WTC11 (cell line): ENCODE measurements at regions not wholly inside any gene's neighbourhood (a gene's known extent, or its start where the extent isn't known, plus 50 kb on each side); places are given as distances from the start of the nearest gene placed in this dataset.

Experiments used
- ATAC-seq: fragments of 200-7000 bp; cut with Tn5 transposase; 2 replicates; pipeline ENCODE4 v1.10.0; 2021; ENCODE audit warnings: mild to moderate bottlenecking, moderate library complexity
- CTCF ChIA-PET: fragments of 300-600 bp; sonication (Branson Sonifier 250); formaldehyde crosslinking; loops from one replicate; lab custom pipeline; 2021; ENCODE audit warnings: antibody characterized with exemption; lab: Charles Lee
- POLR2A ChIA-PET: fragments of 350-600 bp; sonication (Branson Sonifier 250); formaldehyde crosslinking; loops from one replicate; lab custom pipeline; 2021; ENCODE audit warnings: antibody characterized with exemption; lab: Charles Lee
- DNase-seq: peaks from one replicate; pipeline ENCODE4 v3.0.0; 2021; ENCODE audit warnings: low spot score
- H3K27ac Mint-ChIP-seq: 2 replicates; pipeline ENCODE4 v1.8.0; 2021; ENCODE audit warnings: mixed read lengths
- H3K27me3 Mint-ChIP-seq: 2 replicates; pipeline ENCODE4 v1.8.0; 2021; ENCODE audit warnings: low read depth, mild to moderate bottlenecking, moderate library complexity, mixed read lengths
- H3K36me3 Mint-ChIP-seq: 2 replicates; pipeline ENCODE4 v1.8.0; 2021; ENCODE audit warnings: mixed read lengths
- H3K4me1 Mint-ChIP-seq: 2 replicates; pipeline ENCODE4 v1.8.0; 2022; ENCODE audit warnings: mixed read lengths
- H3K4me3 Mint-ChIP-seq: 2 replicates; pipeline ENCODE4 v1.8.0; 2021; ENCODE audit warnings: mild to moderate bottlenecking, moderate library complexity, mixed read lengths
- H3K9me3 Mint-ChIP-seq: 2 replicates; pipeline ENCODE4 v1.8.0; 2021; ENCODE audit warnings: mixed read lengths
- AR ChIP-seq: fragments of 250-450 bp; sonication (Bioruptor Pico); IDR thresholded peaks from 2 replicates; pipeline ENCODE4 v1.9.0; 2021; ENCODE audit warnings: mild to moderate bottlenecking
- ATF6 ChIP-seq: sonication (generic); formaldehyde crosslinking; IDR thresholded peaks from 2 replicates; pipeline ENCODE4 v1.8.1; 2023; ENCODE audit warnings: mild to moderate bottlenecking, missing genetic modification reagents
- CTCF ChIP-seq: fragments of 200-600 bp; IDR thresholded peaks from 2 replicates; pipeline ENCODE4 v1.8.0; 2022; ENCODE audit warnings: antibody characterized with exemption
- FOXP1 ChIP-seq: sonication (generic); formaldehyde crosslinking; IDR thresholded peaks from 2 replicates; pipeline ENCODE4 v1.8.0; 2022; ENCODE audit warnings: missing genetic modification reagents, mild to moderate bottlenecking, moderate library complexity, borderline replicate concordance
- IRF2 ChIP-seq: sonication (generic); formaldehyde crosslinking; IDR thresholded peaks from 2 replicates; pipeline ENCODE4 v1.8.0; 2022; ENCODE audit warnings: low read depth, missing genetic modification reagents, borderline replicate concordance
- OVOL2 ChIP-seq: fragments of 250-450 bp; sonication (Bioruptor Pico); IDR thresholded peaks from 2 replicates; pipeline ENCODE4 v1.9.0; 2021; ENCODE audit warnings: mild to moderate bottlenecking, borderline replicate concordance
- PRRX2 ChIP-seq: fragments of 250-450 bp; sonication (Bioruptor Pico); IDR thresholded peaks from 2 replicates; pipeline ENCODE4 v1.8.0; 2021; ENCODE audit warnings: mild to moderate bottlenecking
- RORB ChIP-seq: fragments of 250-450 bp; sonication (Bioruptor Pico); IDR thresholded peaks from 2 replicates; pipeline ENCODE4 v1.9.0; 2021; ENCODE audit warnings: mild to moderate bottlenecking
- TEAD4 ChIP-seq: sonication (generic); formaldehyde crosslinking; IDR thresholded peaks from 2 replicates; pipeline ENCODE4 v1.8.0; 2022; ENCODE audit warnings: mild to moderate bottlenecking, missing genetic modification reagents
- USF2 ChIP-seq: sonication (generic); formaldehyde crosslinking; IDR thresholded peaks from 2 replicates; pipeline ENCODE4 v1.8.1; 2023; ENCODE audit warnings: mild to moderate bottlenecking, missing genetic modification reagents, moderate library complexity
- ZBTB21 ChIP-seq: sonication (generic); formaldehyde crosslinking; IDR thresholded peaks from 2 replicates; pipeline ENCODE4 v1.8.1; 2023; ENCODE audit warnings: mild to moderate bottlenecking, missing genetic modification reagents, borderline replicate concordance
- ZNF281 ChIP-seq: sonication (generic); formaldehyde crosslinking; IDR thresholded peaks from 2 replicates; pipeline ENCODE4 v1.8.0; 2023; ENCODE audit warnings: mild to moderate bottlenecking, missing genetic modification reagents

GRCh38 chr7:68760556-68760955 lies 837.7 kb upstream of the AUTS2 start (continued):
- TF ChIP-seq ZNF281 (CRISPR knock-in tag) (no peak), ATF6 (CRISPR knock-in tag) (no peak), OVOL2 (CRISPR knock-in tag) (no peak)

GRCh38 chr7:68767462-68767861 lies 830.8 kb upstream of the AUTS2 start:
- CTCF ChIA-PET = no interaction called here
- Mint-ChIP-seq H3K27ac (no peak overlapping the region), H3K36me3 (peaks cover 16% of the 10 kb centered on the region), H3K9me3 (peaks cover 25% of the 10 kb centered on the region), H3K4me3 (no peak overlapping the region), H3K27me3 (no peaks in the 10 kb centered on the region; the same call in 1 of the 2 replicates), H3K4me1 (no peaks in the 10 kb centered on the region)
- no peak for ATAC-seq
- POLR2A ChIA-PET = no interaction called here
- no peak for DNase-seq
- no peak for TF ChIP-seq CTCF
- TF ChIP-seq USF2 (CRISPR knock-in tag) = no peak

GRCh38 chr7:68770649-68771048 lies 827.6 kb upstream of the AUTS2 start:
- Mint-ChIP-seq H3K4me3 (no peak overlapping the region), H3K27me3 (no peaks in the 10 kb centered on the region), H3K27ac (peak overlapping the region; percentile 16; the same call in 1 of the 2 replicates), H3K4me1 (no peaks in the 10 kb centered on the region), H3K36me3 (no peaks in the 10 kb centered on the region), H3K9me3 (peaks cover 7% of the 10 kb centered on the region)
- CTCF ChIA-PET = no interaction called here
- DNase-seq (no peak), ATAC-seq (no peak)
- POLR2A ChIA-PET = no interaction called here
- no peak for TF ChIP-seq AR (CRISPR knock-in tag)
- no peak for TF ChIP-seq CTCF
- TF ChIP-seq FOXP1 (CRISPR knock-in tag) = no peak
- TF ChIP-seq ZBTB21 = no peak
- TF ChIP-seq RORB (CRISPR knock-in tag) = peak; percentile 21; the same call in 1 of the 2 replicates
- no peak for TF ChIP-seq PRRX2 (CRISPR knock-in tag)
- no peak for TF ChIP-seq TEAD4 (CRISPR knock-in tag)
- no peak for TF ChIP-seq IRF2 (CRISPR knock-in tag)
